H1 (cell line): ENCODE measurements at regions not wholly inside any gene's neighbourhood (a gene's known extent, or its start where the extent isn't known, plus 50 kb on each side); places are given as distances from the start of the nearest gene placed in this dataset.

Experiments used
- ASH2L ChIP-seq: fragments of 200-600, 300-600 bp; sonication (generic); IDR thresholded peaks from one replicate; pipeline ENCODE4 v1.7.1; 2017; ENCODE audit warnings: low read length
- ATF2 ChIP-seq: IDR thresholded peaks from 2 replicates; pipeline ENCODE4 v1.6.1; 2012; ENCODE audit warnings: low read length, inconsistent platforms
- E2F6 ChIP-seq: IDR thresholded peaks from 2 replicates; pipeline ENCODE4 v1.6.1; 2012; ENCODE audit warnings: inconsistent platforms

GRCh38 chr6:40340957-40341356 is 246.2 kb downstream of the LRFN2 start (continued):
- TF ChIP-seq E2F6 (no peak), ATF2 (no peak), ASH2L (no peak)
